Astrocyte (in vitro differentiated cells and primary cell): ENCODE measurements at regions not wholly inside any gene's neighbourhood (a gene's known extent, or its start where the extent isn't known, plus 50 kb on each side); places are given as distances from the start of the nearest gene placed in this dataset.
"Not testable (repeated sequence)": the region's sequence is repeated elsewhere in the genome, so short reads cannot be mapped to it uniquely, and the experiment has no call there.

ENCODE experiments used
- EZH2 ChIP-seq: IDR thresholded peaks from 2 replicates; pipeline ENCODE4 v1.6.1; 2012; ENCODE audit warnings: mild to moderate bottlenecking, low read length, inconsistent platforms; ENCODE audit not compliant: insufficient read depth
- TF ChIP-seq, protein P1 (sequence below): IDR thresholded peaks from 2 replicates; pipeline ENCODE4 v1.5.1; 2011; ENCODE audit warnings: low read depth, mild to moderate bottlenecking, inconsistent platforms, low read length, moderate library complexity; ENCODE audit not compliant: insufficient read depth

GRCh38 chr11:101830475-101830874, 84.3 kb upstream of the CEP126 start:
- TF ChIP-seq, protein P1, sequence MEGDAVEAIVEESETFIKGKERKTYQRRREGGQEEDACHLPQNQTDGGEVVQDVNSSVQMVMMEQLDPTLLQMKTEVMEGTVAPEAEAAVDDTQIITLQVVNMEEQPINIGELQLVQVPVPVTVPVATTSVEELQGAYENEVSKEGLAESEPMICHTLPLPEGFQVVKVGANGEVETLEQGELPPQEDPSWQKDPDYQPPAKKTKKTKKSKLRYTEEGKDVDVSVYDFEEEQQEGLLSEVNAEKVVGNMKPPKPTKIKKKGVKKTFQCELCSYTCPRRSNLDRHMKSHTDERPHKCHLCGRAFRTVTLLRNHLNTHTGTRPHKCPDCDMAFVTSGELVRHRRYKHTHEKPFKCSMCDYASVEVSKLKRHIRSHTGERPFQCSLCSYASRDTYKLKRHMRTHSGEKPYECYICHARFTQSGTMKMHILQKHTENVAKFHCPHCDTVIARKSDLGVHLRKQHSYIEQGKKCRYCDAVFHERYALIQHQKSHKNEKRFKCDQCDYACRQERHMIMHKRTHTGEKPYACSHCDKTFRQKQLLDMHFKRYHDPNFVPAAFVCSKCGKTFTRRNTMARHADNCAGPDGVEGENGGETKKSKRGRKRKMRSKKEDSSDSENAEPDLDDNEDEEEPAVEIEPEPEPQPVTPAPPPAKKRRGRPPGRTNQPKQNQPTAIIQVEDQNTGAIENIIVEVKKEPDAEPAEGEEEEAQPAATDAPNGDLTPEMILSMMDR = not testable (repeated sequence)
- TF ChIP-seq EZH2 = not testable (repeated sequence)
